IMR-90 (cell line): ENCODE measurements at regions not wholly inside any gene's neighbourhood (a gene's known extent, or its start where the extent isn't known, plus 50 kb on each side); places are given as distances from the start of the nearest gene placed in this dataset.

Experiments
- CTCF ChIP-seq: conservative IDR thresholded peaks from 2 replicates; pipeline ENCODE4 v1.5.1; 2012; ENCODE audit warnings: mild to moderate bottlenecking, low read depth, low read length, improper control_type of control experiment
- ELK1 ChIP-seq: fragments of 150-350 bp; IDR thresholded peaks from 2 replicates; pipeline ENCODE4 v1.6.1; 2016; ENCODE audit warnings: low read depth, mild to moderate bottlenecking, low read length, moderate library complexity, borderline replicate concordance
- MAFK ChIP-seq: IDR thresholded peaks from 2 replicates; pipeline ENCODE4 v1.6.1; 2012; ENCODE audit warnings: low read depth, low read length, improper control_type of control experiment
- MXI1 ChIP-seq: IDR thresholded peaks from 2 replicates; pipeline ENCODE4 v1.6.1; 2012; ENCODE audit warnings: low read depth, mild to moderate bottlenecking, low read length, moderate library complexity, borderline replicate concordance
- POLR2A ChIP-seq: IDR thresholded peaks from 2 replicates; pipeline ENCODE4 v1.6.1; 2012; ENCODE audit warnings: mild to moderate bottlenecking, low read depth, low read length
- RAD21 ChIP-seq: IDR thresholded peaks from 2 replicates; pipeline ENCODE4 v1.6.1; 2012; ENCODE audit warnings: low read length, improper control_type of control experiment
- RCOR1 ChIP-seq: IDR thresholded peaks from 2 replicates; pipeline ENCODE4 v1.6.1; 2012; ENCODE audit warnings: mild to moderate bottlenecking, low read length, improper control_type of control experiment; ENCODE audit not compliant: insufficient replicate concordance
- RFX5 ChIP-seq: IDR thresholded peaks from 2 replicates; pipeline ENCODE4 v1.8.0; 2012; ENCODE audit warnings: low read depth, mild to moderate bottlenecking, low read length, moderate library complexity
- SMC3 ChIP-seq: fragments of 150-350 bp; IDR thresholded peaks from 2 replicates; pipeline ENCODE4 v1.6.1; 2016; ENCODE audit warnings: low read depth, mild to moderate bottlenecking, antibody characterized with exemption, low read length, moderate library complexity
- USF2 ChIP-seq: fragments of 150-350 bp; IDR thresholded peaks from 2 replicates; pipeline ENCODE4 v1.6.1; 2017; ENCODE audit warnings: mild to moderate bottlenecking, antibody characterized with exemption, low read length, low read depth

GRCh38 chrX:40172401-40173142 lies 74.8 kb upstream of the BCOR start:
- no peak for TF ChIP-seq RAD21
- TF ChIP-seq CTCF = no peak
- TF ChIP-seq ELK1 = no peak
- no peak for TF ChIP-seq SMC3
- no peak for TF ChIP-seq POLR2A
- TF ChIP-seq USF2 = no peak
- TF ChIP-seq MXI1 = no peak
- no peak for TF ChIP-seq RCOR1
- no peak for TF ChIP-seq MAFK
- no peak for TF ChIP-seq RFX5
